Heart left ventricle (tissue), 13 donors: ENCODE measurements at regions not wholly inside any gene's neighbourhood (a gene's known extent, or its start where the extent isn't known, plus 50 kb on each side); places are given as distances from the start of the nearest gene placed in this dataset.

ENCODE experiments used
- POLR2A ChIP-seq, 2 donors: fragments of 450-650 bp; IDR thresholded peaks; one replicate each; pipeline ENCODE4 v1.6.1; 2017; ENCODE audit warnings: antibody characterized with exemption in 2 of 2, mild to moderate bottlenecking in 2 of 2, moderate library complexity in 2 of 2
- TF ChIP-seq, protein P1 (sequence below), 12 donors: fragments of 200-600 bp; sonication (generic) in 4 of 12; IDR thresholded peaks; one replicate each; pipeline versions ENCODE4 v1.5.0 to v1.8.0; 2018 to 2022; ENCODE audit warnings: antibody characterized with exemption in 12 of 12, mild to moderate bottlenecking in 5 of 12
- donor health status: ischemic (EF 13 %, LVEDD 7.1; RV severe dilation, severe dysfunction).
- donor health status: DM: no; HTN: yes; CAD: no.
- donor health status: DM: no; HTN: no; CAD: no.
- donor health status: ischemic (EF 25% LVEDD 6.9; RV normal size, moderate dysfunction).
- donor health status: ischemic (EF 25% LVEDD 5.7; RV mildly dilated, moderate dysfunction).
- donor health status: ischemic (EF 35%, LVEDD 5.7; RV mildly dilated, moderate dysfunction).
- donor health status: nonischemic (EF 11% LVEDD 7.7; RV severe dilation, severe dysfunction).
- donor health status: DM: yes; HTN: yes; CAD: no.
- donor health status: PGD.
- donor health status: ischemic (EF 29% LVEDD 5.4; RV normal size, mild dysfunction).
- donor health status: nonischemic (EF 23%, LVEDD 6.1; RV moderate dilation, normal function).

GRCh38 chr2:223269386-223269785 is 217.4 kb downstream of the KCNE4 start:
- TF ChIP-seq POLR2A (IDR thresholded peaks at IDR 0.05) = no peak
- TF ChIP-seq, protein P1, sequence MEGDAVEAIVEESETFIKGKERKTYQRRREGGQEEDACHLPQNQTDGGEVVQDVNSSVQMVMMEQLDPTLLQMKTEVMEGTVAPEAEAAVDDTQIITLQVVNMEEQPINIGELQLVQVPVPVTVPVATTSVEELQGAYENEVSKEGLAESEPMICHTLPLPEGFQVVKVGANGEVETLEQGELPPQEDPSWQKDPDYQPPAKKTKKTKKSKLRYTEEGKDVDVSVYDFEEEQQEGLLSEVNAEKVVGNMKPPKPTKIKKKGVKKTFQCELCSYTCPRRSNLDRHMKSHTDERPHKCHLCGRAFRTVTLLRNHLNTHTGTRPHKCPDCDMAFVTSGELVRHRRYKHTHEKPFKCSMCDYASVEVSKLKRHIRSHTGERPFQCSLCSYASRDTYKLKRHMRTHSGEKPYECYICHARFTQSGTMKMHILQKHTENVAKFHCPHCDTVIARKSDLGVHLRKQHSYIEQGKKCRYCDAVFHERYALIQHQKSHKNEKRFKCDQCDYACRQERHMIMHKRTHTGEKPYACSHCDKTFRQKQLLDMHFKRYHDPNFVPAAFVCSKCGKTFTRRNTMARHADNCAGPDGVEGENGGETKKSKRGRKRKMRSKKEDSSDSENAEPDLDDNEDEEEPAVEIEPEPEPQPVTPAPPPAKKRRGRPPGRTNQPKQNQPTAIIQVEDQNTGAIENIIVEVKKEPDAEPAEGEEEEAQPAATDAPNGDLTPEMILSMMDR (IDR thresholded peaks at IDR 0.05) = no peak
